IMR-90 (cell line): ENCODE measurements at regions not wholly inside any gene's neighbourhood (a gene's known extent, or its start where the extent isn't known, plus 50 kb on each side); places are given as distances from the start of the nearest gene placed in this dataset.
"Not testable (repeated sequence)": the region's sequence is repeated elsewhere in the genome, so short reads cannot be mapped to it uniquely, and the experiment has no call there.

ENCODE experiments used
- BHLHE40 ChIP-seq: fragments of 150-350 bp; IDR thresholded peaks from 2 replicates; pipeline ENCODE4 v1.6.1; 2016; ENCODE audit warnings: mild to moderate bottlenecking, low read depth, low read length
- CEBPB ChIP-seq: IDR thresholded peaks from 2 replicates; pipeline ENCODE4 v1.6.1; 2012; ENCODE audit warnings: low read depth, low read length, improper control_type of control experiment
- CHD1 ChIP-seq: IDR thresholded peaks from 2 replicates; pipeline ENCODE4 v1.6.1; 2012; ENCODE audit warnings: low read depth, low read length, improper control_type of control experiment
- CTCF ChIP-seq: conservative IDR thresholded peaks from 2 replicates; pipeline ENCODE4 v1.5.1; 2012; ENCODE audit warnings: mild to moderate bottlenecking, low read depth, low read length, improper control_type of control experiment
- ELK1 ChIP-seq: fragments of 150-350 bp; IDR thresholded peaks from 2 replicates; pipeline ENCODE4 v1.6.1; 2016; ENCODE audit warnings: low read depth, mild to moderate bottlenecking, low read length, moderate library complexity, borderline replicate concordance
- FOS ChIP-seq: fragments of 150-350 bp; IDR thresholded peaks from 2 replicates; pipeline ENCODE4 v1.6.1; 2016; ENCODE audit warnings: low read depth, low read length
- MXI1 ChIP-seq: IDR thresholded peaks from 2 replicates; pipeline ENCODE4 v1.6.1; 2012; ENCODE audit warnings: low read depth, mild to moderate bottlenecking, low read length, moderate library complexity, borderline replicate concordance
- POLR2A ChIP-seq: IDR thresholded peaks from 2 replicates; pipeline ENCODE4 v1.6.1; 2012; ENCODE audit warnings: mild to moderate bottlenecking, low read depth, low read length
- RCOR1 ChIP-seq: IDR thresholded peaks from 2 replicates; pipeline ENCODE4 v1.6.1; 2012; ENCODE audit warnings: mild to moderate bottlenecking, low read length, improper control_type of control experiment; ENCODE audit not compliant: insufficient replicate concordance
- SMC3 ChIP-seq: fragments of 150-350 bp; IDR thresholded peaks from 2 replicates; pipeline ENCODE4 v1.6.1; 2016; ENCODE audit warnings: low read depth, mild to moderate bottlenecking, antibody characterized with exemption, low read length, moderate library complexity
- USF2 ChIP-seq: fragments of 150-350 bp; IDR thresholded peaks from 2 replicates; pipeline ENCODE4 v1.6.1; 2017; ENCODE audit warnings: mild to moderate bottlenecking, antibody characterized with exemption, low read length, low read depth

DNA sequence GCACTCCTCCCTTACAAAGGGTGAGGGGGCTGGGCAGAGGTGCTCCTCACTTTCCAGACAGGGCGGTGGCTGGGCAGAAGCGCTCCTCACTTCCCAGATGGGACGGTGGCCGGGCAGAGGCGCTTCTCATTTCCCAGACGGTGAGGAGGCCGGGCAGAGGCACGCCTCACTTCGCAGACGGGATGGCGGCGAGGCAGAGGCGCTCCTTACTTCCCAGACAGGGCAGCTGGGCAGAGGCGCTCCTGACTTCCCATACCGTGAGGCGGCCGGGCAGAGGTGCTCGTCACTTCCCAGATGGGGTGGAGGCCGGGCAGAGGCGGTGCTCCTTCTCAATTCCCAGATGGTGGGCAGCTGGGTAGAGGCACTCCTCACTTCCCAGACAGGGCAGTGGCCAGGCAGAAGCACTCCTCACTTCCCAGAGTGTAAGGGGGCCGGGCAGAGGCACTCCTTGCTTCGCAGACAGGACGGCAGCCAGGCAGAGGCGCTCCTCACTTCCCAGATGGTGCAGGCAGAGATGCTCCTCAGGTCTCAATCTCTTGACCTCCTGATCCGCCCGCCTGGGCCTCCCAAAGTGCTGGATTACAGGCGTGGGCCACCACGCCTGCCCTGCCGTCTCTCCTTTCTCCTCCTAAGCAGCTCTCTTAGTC, 1623.9 kb upstream of the GOT2 start:
- TF ChIP-seq BHLHE40, CTCF, POLR2A, CEBPB, ELK1, SMC3, CHD1, MXI1, FOS, RCOR1, USF2: not testable (repeated sequence)
